ENCODE measurements at regions not wholly inside any gene's neighbourhood (a gene's known extent, or its start where the extent isn't known, plus 50 kb on each side); places are given as distances from the start of the nearest gene placed in this dataset.
"Not testable (repeated sequence)": the region's sequence is repeated elsewhere in the genome, so short reads cannot be mapped to it uniquely, and the experiment has no call there.

GRCh38 chr16:72729552-72729951, 318.4 kb downstream of the ZFHX3 start:
- H3K4me3 ChIP-seq (ENCODE audit: low read length); H3K9ac ChIP-seq (ENCODE audit: low read length); H3K36me3 ChIP-seq (ENCODE audit: control insufficient read depth, insufficient read depth, low read length); H3K27me3 ChIP-seq (ENCODE audit: control insufficient read depth, insufficient read depth, low read length); H3K4me1 ChIP-seq (ENCODE audit: control insufficient read depth, insufficient read depth, low read length); H3K27ac ChIP-seq (ENCODE audit: low read depth, low read length): not testable (repeated sequence)

DNA sequence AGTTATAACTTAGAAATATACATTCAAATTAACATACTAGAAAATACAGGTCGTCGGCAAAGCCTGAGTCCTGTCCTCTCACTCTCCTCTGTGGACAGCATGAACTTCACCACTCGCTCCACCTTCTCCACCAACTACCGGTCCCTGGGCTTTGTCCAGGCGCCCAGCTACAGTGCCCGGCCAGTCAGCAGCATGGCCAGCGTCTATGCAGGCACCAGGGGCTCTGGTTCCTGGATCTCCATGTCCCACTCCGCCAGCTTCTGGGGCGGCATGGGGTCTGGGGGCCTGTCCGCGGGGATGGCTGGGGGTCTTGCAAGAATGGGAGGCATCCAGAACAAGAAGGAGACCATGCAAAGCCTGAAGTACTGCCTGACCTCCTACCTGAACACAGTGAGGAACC, 319.4 kb downstream of the ZFHX3 start:
- Histone ChIP-seq H3K4me1 (ENCODE audit: control insufficient read depth, insufficient read depth, low read length) (no peaks in the 10 kb centered on the region), H3K27me3 (ENCODE audit: control insufficient read depth, insufficient read depth, low read length) (no peaks in the 10 kb centered on the region), H3K27ac (ENCODE audit: low read depth, low read length) (no peak overlapping the region), H3K9ac (ENCODE audit: low read length) (no peak overlapping the region), H3K36me3 (ENCODE audit: control insufficient read depth, insufficient read depth, low read length) (no peaks in the 10 kb centered on the region), H3K4me3 (ENCODE audit: low read length) (no peak overlapping the region)

DNA sequence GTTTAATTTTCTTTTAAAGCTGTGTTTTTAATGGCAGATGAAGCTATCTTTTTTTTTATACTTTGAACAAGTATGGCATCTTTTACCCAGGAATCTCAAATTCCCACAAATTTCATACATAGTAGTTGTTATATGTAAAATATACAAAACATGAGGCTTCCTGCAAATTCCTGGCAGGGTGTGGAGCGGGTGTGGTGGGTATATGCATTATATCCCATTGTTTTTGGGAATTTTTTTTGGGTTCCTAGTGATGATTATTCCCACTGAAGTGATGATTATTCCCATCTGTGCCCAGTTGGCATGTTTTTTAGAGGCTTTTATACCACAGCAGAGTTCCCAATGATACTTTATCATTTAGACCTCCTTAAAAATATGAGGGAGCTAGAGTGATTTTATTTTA, 320.4 kb downstream of the ZFHX3 start:
- Histone ChIP-seq H3K4me1 (ENCODE audit: control insufficient read depth, insufficient read depth, low read length) (no peaks in the 10 kb centered on the region), H3K27ac (ENCODE audit: low read depth, low read length) (no peak overlapping the region), H3K4me3 (ENCODE audit: low read length) (no peak overlapping the region), H3K27me3 (ENCODE audit: control insufficient read depth, insufficient read depth, low read length) (no peaks in the 10 kb centered on the region), H3K9ac (ENCODE audit: low read length) (no peak overlapping the region), H3K36me3 (ENCODE audit: control insufficient read depth, insufficient read depth, low read length) (no peaks in the 10 kb centered on the region)

DNA sequence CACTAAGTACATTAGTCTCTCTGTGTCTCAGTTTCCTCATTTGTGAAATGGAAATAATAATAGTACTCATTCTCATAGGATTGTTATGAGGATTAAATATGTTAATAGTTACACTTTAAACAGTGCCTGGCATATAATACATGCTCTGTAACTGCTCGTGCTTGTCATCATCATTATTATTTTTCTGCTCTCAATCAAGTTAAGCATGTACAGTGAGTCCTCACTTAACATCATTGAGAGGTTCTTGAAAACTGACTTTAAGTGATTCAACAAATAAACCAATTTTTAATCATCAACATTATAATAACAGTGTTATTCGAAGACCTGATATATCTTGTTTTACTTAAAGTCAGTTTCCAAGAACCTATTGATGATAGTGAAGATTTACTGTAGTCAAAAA, 322.3 kb downstream of the ZFHX3 start:
- H3K4me3 ChIP-seq (ENCODE audit: low read length): no peak overlapping the region
- no peak overlapping the region for H3K9ac ChIP-seq (ENCODE audit: low read length)
- no peak overlapping the region for H3K27ac ChIP-seq (ENCODE audit: low read depth, low read length)
- H3K36me3 ChIP-seq (ENCODE audit: control insufficient read depth, insufficient read depth, low read length): no peaks in the 10 kb centered on the region
- H3K4me1 ChIP-seq (ENCODE audit: control insufficient read depth, insufficient read depth, low read length): no peaks in the 10 kb centered on the region
- H3K27me3 ChIP-seq (ENCODE audit: control insufficient read depth, insufficient read depth, low read length): no peaks in the 10 kb centered on the region

DNA sequence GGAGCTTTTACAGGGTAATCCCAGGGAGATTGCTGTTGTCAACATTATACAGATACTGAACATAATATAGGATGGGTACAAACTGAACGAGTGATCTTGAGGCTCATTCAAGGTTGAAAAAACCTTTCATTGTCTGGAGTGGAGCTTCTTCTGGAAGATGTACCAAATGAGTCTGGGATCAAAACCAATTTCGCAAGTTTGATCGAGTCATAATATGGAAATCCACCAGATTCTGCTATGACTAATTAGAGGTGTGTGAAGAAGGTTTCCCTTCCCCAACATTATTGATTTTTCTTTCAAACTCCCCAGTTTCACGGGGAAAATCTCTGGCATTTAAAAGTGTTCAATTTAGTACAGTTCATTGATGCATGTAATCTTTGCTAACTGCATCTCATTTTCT, 324.1 kb downstream of the ZFHX3 start:
- no peaks in the 10 kb centered on the region for H3K36me3 ChIP-seq (ENCODE audit: control insufficient read depth, insufficient read depth, low read length)
- no peak overlapping the region for H3K27ac ChIP-seq (ENCODE audit: low read depth, low read length)
- H3K4me3 ChIP-seq (ENCODE audit: low read length): no peak overlapping the region
- H3K27me3 ChIP-seq (ENCODE audit: control insufficient read depth, insufficient read depth, low read length): no peaks in the 10 kb centered on the region
- no peak overlapping the region for H3K9ac ChIP-seq (ENCODE audit: low read length)
- H3K4me1 ChIP-seq (ENCODE audit: control insufficient read depth, insufficient read depth, low read length): no peaks in the 10 kb centered on the region

GRCh38 chr16:72722552-72722951, 325.4 kb downstream of the ZFHX3 start:
- Histone ChIP-seq H3K9ac (ENCODE audit: low read length) (no peak overlapping the region), H3K27ac (ENCODE audit: low read depth, low read length) (no peak overlapping the region), H3K4me3 (ENCODE audit: low read length) (no peak overlapping the region), H3K4me1 (ENCODE audit: control insufficient read depth, insufficient read depth, low read length) (no peaks in the 10 kb centered on the region), H3K27me3 (ENCODE audit: control insufficient read depth, insufficient read depth, low read length) (no peaks in the 10 kb centered on the region), H3K36me3 (ENCODE audit: control insufficient read depth, insufficient read depth, low read length) (no peaks in the 10 kb centered on the region)

DNA sequence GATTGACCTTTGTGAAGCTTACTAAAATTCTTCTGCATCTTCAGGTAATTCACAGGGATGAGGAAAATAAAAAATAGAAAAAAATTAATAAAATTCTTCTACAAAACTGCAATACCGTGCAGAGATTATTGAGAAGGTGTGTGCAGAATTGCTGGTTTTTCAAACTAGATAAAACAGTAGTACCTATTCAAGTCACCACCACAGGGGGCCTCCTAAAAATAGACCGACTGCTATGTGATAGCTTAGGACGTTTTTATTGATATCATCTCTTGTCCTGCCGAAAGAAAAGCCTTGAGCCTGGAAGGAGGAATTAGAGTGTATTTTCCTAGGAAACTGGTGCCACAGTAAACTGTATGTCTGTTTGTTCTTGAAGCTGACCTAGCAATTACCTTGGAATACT, 325.9 kb downstream of the ZFHX3 start:
- Histone ChIP-seq H3K27ac (ENCODE audit: low read depth, low read length) (no peak overlapping the region), H3K9ac (ENCODE audit: low read length) (no peak overlapping the region), H3K27me3 (ENCODE audit: control insufficient read depth, insufficient read depth, low read length) (no peaks in the 10 kb centered on the region), H3K4me1 (ENCODE audit: control insufficient read depth, insufficient read depth, low read length) (no peaks in the 10 kb centered on the region), H3K36me3 (ENCODE audit: control insufficient read depth, insufficient read depth, low read length) (no peaks in the 10 kb centered on the region), H3K4me3 (ENCODE audit: low read length) (no peak overlapping the region)

DNA sequence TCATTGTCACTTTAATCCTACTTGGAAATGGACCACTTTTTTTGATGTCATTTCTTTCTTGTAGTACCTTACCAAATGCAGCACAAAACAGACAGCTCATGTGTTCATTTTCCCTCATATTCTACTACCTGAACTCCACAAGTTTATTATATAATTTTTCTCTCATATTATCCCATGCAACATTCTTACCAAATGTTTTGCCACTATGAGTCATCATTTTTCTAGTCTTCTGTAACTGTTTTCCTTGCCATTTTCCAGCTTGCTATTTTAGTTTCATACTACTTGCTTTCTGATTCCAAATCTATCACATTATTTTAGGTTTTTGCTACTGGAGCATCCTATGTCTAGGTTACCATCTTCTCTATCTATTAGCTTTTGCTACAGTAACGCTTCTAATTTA, 332.7 kb downstream of the ZFHX3 start:
- Histone ChIP-seq H3K4me3 (ENCODE audit: low read length) (no peak overlapping the region), H3K27me3 (ENCODE audit: control insufficient read depth, insufficient read depth, low read length) (no peaks in the 10 kb centered on the region), H3K36me3 (ENCODE audit: control insufficient read depth, insufficient read depth, low read length) (no peaks in the 10 kb centered on the region), H3K27ac (ENCODE audit: low read depth, low read length) (no peak overlapping the region), H3K4me1 (ENCODE audit: control insufficient read depth, insufficient read depth, low read length) (no peaks in the 10 kb centered on the region), H3K9ac (ENCODE audit: low read length) (no peak overlapping the region)

DNA sequence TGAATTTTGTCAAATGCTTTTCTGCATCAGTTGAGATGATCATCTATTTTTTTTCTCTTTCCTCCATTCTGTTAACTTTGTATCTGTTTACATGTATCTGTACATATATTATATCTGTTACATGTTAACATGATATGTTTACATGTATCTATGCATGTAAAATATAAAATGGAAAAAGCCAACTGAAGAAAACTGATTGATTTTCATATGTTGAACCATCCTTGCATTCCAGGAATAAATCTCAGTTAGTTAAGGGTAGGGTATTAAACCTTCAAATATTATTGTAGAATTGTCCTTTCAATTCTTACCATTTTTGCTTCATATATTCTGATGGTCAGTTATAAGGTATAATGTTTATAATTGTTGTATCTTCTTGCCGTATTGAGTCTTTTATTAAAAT, 336.1 kb downstream of the ZFHX3 start:
- Histone ChIP-seq H3K4me1 (ENCODE audit: control insufficient read depth, insufficient read depth, low read length) (no peaks in the 10 kb centered on the region), H3K36me3 (ENCODE audit: control insufficient read depth, insufficient read depth, low read length) (no peaks in the 10 kb centered on the region), H3K27me3 (ENCODE audit: control insufficient read depth, insufficient read depth, low read length) (no peaks in the 10 kb centered on the region), H3K9ac (ENCODE audit: low read length) (no peak overlapping the region), H3K4me3 (ENCODE audit: low read length) (no peak overlapping the region), H3K27ac (ENCODE audit: low read depth, low read length) (no peak overlapping the region)

DNA sequence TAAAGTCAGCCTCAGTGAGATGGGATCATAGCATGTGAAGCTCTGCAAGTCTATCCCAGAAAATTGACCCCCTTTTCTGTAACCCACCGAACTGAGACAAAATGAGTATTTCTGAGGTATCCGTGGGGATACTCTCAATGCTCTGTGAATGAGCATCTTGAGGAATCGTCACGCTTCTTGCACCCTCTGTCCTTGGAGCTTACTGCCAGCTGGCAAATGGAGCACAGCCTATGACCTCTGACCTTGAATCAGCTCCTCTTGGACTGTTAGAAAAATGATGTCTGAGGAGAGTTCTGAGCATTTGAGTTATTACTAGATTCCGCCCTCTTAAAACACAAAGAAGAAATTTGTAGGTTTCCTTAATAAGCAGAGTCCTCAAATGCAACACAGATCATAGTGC, 342.1 kb downstream of the ZFHX3 start:
- H3K9ac ChIP-seq (ENCODE audit: low read length): no peak overlapping the region
- H3K27me3 ChIP-seq (ENCODE audit: control insufficient read depth, insufficient read depth, low read length): no peaks in the 10 kb centered on the region
- no peak overlapping the region for H3K27ac ChIP-seq (ENCODE audit: low read depth, low read length)
- H3K4me1 ChIP-seq (ENCODE audit: control insufficient read depth, insufficient read depth, low read length): no peaks in the 10 kb centered on the region
- no peak overlapping the region for H3K4me3 ChIP-seq (ENCODE audit: low read length)
- H3K36me3 ChIP-seq (ENCODE audit: control insufficient read depth, insufficient read depth, low read length): no peaks in the 10 kb centered on the region

GRCh38 chr16:72704746-72705372, 343.1 kb downstream of the ZFHX3 start:
- Histone ChIP-seq H3K36me3 (ENCODE audit: control insufficient read depth, insufficient read depth, low read length) (no peaks in the 10 kb centered on the region), H3K4me3 (ENCODE audit: low read length) (no peak overlapping the region), H3K9ac (ENCODE audit: low read length) (no peak overlapping the region), H3K4me1 (ENCODE audit: control insufficient read depth, insufficient read depth, low read length) (no peaks in the 10 kb centered on the region), H3K27me3 (ENCODE audit: control insufficient read depth, insufficient read depth, low read length) (no peaks in the 10 kb centered on the region), H3K27ac (ENCODE audit: low read depth, low read length) (no peak overlapping the region)

- no peaks in the 10 kb centered on the region for H3K27me3 ChIP-seq (ENCODE audit: control insufficient read depth, insufficient read depth, low read length)
- no peak overlapping the region for H3K9ac ChIP-seq (ENCODE audit: low read length)
- H3K4me3 ChIP-seq (ENCODE audit: low read length): no peak overlapping the region
- no peaks in the 10 kb centered on the region for H3K4me1 ChIP-seq (ENCODE audit: control insufficient read depth, insufficient read depth, low read length)
- H3K36me3 ChIP-seq (ENCODE audit: control insufficient read depth, insufficient read depth, low read length): no peaks in the 10 kb centered on the region
- no peak overlapping the region for H3K27ac ChIP-seq (ENCODE audit: low read depth, low read length)
Observed at GRCh38 chr16:72689851-72690250, 358.1 kb downstream of the ZFHX3 start.

GRCh38 chr16:72680732-72681131, 367.2 kb downstream of the ZFHX3 start:
- Histone ChIP-seq H3K27me3 (ENCODE audit: control insufficient read depth, insufficient read depth, low read length) (no peaks in the 10 kb centered on the region), H3K36me3 (ENCODE audit: control insufficient read depth, insufficient read depth, low read length) (no peaks in the 10 kb centered on the region), H3K9ac (ENCODE audit: low read length) (no peak overlapping the region), H3K4me3 (ENCODE audit: low read length) (no peak overlapping the region), H3K4me1 (ENCODE audit: control insufficient read depth, insufficient read depth, low read length) (no peaks in the 10 kb centered on the region), H3K27ac (ENCODE audit: low read depth, low read length) (no peak overlapping the region)
